ENCODE measurements at regions not wholly inside any gene's neighbourhood (a gene's known extent, or its start where the extent isn't known, plus 50 kb on each side); places are given as distances from the start of the nearest gene placed in this dataset.
A peak's percentile ranks its signal among the peaks of the same experiment; 100 is the strongest.
"Not testable (repeated sequence)": the region's sequence is repeated elsewhere in the genome, so short reads cannot be mapped to it uniquely, and the experiment has no call there.

DNA sequence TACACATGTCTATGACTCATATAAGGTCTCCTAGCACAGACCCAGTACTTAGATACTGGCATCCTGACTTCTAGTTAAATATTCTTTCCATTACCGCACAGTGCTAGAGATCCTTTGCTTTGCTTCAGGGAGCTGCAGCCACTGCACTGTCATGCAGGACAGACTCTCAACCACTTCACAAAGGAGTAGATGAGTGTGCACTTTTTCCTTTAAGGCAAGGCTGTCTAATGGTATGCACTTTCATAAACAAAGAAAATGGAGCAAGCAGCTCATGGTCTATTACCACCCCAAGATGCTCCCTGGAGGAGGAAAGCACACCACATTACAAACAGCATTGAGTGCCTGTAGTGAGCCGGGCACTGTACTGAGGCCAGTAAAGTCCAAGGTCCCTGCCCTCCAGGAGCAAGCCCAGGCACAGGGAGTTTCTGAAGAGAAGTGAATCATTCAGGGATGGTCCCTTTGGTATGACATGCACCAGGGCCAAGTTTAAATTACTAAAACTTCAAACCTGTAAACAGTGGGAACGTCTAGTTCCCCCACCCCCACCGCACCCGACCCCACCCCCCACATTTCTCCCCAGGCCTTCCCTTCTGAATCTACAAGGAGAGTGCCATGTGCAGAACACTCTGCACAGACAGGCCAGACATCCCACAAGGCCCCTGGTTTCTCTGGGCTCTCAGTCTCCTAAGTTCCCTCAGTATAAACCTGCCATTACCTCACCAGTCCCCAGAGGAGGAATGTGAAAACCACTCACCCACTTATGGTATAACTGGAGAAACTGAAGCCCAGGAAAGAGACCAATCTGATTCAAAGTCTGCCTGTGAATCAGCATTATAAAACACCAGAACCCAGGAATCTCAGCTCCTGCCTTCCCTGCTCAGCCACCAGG is 107.8 kb upstream of the BCL6 start:
- peak; percentile 20 for DNase-seq (ENCODE audit: low spot score)

DNA sequence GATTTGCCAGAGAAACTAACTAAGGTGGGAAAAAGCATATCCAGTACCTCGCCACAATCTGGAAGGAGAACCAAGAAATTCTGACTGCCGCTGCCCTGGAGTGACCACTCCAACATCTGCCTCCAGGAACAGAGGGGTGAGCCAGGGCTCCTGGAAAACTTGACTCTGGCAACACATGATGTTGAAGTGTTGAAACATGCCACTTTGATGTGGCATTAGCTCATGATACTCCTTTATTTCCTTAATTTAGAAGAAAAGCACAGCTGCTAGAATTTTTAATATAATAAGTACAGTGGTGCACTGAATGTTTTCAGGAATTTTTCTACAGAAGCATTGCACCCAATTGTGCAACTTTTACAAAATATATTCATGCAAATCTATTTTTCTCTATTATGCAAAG is 109.9 kb upstream of the BCL6 start:
- no peak for DNase-seq (ENCODE audit: low spot score)

DNA sequence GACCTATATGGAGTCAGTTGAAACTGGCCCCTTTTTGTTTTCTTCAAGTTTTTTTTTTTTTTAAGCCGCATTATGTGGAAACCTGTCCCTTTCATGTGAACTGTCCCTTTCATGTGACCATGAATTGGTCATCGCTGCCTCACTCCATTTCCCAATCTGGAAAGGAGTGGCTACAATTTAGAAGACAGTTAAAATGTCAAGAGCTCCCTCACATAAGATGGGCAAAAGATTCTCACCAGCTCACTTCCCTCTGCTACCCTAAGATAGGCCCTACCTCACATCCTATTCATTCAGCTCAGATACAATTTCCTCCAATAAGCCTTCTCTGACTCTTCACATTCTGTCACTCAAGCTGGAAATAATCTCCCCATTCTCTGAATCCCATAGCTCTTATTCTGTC is 111.3 kb upstream of the BCL6 start:
- no peak for DNase-seq (ENCODE audit: low spot score)

DNA sequence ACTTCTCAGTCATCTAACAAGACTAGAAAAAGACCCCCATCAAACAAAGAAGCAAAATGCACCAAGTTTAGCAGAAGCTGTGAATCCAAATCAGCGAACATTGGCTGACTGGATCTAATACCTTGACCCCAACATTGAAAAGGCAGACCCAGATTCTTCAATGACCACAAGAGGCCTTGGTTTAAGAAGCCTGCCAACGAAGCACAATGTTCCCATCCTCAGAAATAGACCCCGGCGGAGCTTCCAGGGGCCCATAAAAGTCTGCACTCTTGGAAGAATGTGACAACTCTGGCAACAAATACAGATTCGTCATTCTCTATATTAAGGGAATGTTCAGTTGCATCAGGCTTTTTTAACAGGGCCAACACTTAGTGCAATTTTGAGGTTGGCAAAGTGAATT is 112.8 kb upstream of the BCL6 start:
- no peak for DNase-seq (ENCODE audit: low spot score)

DNA sequence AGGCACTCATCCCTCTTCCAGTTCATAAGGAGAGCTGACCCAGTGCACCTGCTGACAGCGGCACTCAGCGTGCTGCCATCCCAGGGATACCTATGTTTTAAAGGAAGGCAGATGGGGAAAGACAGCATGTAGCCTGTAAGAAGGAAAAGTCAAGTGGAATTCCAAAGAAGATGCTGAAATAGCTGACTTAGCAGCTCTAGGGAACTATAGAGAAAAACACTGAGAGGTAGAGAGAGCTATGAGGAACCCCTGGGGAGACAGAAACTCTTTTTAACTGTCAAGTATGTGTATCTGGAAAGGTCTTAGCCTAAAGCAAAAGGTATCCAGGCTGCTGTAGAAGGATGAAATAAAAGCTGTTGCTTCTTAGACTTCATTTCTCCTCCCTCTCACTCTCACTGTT is 113.4 kb upstream of the BCL6 start:
- DNase-seq (ENCODE audit: low spot score), result no peak

DNA sequence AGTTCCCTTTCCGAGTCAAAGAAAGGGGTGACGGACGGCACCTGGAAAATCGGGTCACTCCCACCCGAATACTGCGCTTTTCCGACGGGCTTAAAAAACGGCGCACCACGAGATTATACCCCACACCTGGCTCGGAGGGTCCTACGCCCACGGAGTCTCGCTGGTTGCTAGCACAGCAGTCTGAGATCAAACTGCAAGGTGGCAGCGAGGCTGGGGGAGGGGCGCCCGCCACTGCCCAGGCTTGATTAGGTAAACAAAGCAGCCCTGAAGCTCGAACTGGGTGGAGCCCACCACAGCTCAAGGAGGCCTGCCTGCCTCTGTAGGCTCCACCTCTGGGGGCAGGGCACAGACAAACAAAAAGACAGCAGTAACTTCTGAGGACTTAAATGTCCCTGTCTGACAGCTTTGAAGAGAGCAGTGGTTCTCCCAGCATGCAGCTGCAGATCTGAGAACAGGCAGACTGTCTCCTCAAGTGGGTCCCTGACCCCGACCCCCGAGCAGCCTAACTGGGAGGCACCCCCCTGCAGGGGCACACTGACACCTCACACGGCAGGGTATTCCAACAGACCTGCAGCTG is 117.5 kb upstream of the BCL6 start:
- not testable (repeated sequence) for DNase-seq (ENCODE audit: low spot score)

DNA sequence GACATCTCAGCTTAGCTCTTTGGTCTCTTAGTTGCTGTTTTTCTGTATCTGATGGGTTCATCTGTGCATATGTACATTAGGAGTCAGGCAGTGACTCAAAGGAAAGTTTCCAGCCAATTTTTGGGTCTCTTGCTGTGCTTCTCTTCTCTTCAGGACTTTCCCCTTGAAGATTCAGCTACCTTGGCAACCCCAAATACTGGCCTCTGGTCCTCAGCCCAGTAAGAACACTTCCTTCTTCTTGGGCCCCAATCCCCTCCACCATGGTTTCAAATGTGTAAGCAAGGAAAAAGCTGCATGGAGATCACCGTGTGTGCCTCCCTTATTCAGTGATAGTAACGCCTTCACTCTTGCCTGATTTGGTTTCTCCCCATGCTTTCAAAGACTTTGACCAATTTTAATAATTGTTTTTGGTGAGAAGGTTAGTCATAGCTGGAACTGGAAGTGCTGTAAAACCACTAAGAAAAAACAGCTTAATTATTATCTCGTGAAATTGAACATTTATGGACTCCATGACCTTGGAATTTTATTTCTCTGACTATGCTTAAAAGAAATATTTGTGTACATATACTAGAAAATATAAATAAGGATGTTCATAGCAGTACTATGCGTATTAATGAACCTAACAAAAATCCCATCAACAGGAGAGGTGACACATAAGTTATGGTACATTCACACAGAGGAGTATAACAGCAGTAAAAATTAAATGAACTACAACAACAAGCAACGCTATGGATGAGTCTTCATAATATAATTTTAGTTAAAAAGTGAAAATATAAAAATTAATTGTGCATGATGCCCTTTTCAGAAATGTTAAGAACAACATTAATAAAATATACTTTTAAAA is 125.3 kb upstream of the BCL6 start:
- DNase-seq (ENCODE audit: low spot score), result no peak

DNA sequence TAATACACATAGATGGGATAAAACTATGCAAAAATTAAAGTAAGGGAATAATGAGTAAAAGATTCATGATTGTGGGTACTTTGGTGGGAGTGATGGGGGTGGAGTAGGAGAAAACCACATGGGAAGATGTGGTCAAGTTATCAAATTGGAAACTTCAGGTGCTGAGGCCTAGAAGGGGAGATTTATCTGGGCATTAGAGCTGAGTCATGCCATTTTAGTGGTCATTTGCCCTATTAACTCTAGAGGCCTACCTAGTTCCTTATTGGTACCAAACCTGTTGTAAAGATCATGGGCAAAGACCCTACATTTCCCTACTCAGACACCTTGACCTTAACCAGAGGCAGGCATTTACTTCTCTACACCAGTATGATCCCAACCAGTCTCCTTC is 125.9 kb upstream of the BCL6 start:
- DNase-seq (ENCODE audit: low spot score), result no peak

DNA sequence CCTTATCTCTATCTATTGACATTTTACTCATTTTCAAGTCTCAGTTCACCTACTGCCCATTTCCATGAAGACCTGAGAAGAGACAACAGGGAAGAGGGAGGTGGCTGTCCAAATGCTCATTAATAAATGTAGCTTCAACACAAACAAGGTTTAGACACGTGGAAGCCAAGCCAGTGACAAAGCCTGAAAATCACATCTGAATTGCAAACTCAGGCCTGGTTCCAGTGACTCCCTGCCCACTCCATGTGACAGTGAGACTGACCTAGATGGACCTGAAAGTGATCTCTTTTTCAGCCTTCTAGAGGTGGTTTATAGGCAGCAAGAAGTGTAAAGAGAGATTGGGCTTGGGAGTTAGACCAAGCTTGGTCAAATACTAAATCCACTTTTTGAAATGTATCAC is 126.6 kb upstream of the BCL6 start:
- no peak for DNase-seq (ENCODE audit: low spot score)

DNA sequence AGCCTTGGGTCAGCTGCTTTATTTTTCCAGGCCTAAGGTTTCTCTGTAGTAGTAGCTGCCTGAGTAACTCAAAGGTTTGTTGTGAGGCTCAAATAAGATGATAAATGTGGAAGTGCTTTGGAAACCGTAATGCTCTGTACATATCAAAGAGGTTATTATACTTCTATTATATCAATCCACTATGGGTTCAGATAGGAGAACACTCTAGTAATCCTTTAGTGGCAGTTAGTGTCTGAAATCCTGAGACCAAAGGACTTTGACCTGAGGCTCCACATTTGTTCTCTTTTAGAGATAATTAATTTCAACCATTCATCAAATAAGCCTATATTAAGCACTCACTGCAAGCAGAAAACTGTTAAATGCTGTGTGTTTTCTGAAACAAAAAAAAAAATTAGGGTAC is 128.6 kb upstream of the BCL6 start:
- DNase-seq (ENCODE audit: low spot score), result no peak

DNA sequence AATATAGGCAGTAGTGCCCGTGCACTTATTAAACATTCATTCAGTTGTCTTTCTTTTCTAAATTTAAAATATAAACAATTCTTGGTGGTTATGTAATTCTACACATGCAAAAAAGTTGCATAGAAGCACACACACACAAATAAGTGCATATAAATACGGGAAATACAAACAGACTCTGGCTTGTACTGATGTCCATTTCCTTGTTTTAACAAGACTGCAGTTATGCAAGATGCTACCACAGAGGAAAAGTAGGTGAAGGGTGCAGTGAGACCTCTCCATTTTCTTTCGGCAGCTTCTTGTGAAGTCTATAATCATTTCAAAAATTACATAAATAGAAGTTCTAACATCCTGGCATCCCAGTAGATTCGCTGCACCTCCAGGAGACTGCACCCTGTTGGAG is 130.6 kb upstream of the BCL6 start:
- no peak for DNase-seq (ENCODE audit: low spot score)

DNA sequence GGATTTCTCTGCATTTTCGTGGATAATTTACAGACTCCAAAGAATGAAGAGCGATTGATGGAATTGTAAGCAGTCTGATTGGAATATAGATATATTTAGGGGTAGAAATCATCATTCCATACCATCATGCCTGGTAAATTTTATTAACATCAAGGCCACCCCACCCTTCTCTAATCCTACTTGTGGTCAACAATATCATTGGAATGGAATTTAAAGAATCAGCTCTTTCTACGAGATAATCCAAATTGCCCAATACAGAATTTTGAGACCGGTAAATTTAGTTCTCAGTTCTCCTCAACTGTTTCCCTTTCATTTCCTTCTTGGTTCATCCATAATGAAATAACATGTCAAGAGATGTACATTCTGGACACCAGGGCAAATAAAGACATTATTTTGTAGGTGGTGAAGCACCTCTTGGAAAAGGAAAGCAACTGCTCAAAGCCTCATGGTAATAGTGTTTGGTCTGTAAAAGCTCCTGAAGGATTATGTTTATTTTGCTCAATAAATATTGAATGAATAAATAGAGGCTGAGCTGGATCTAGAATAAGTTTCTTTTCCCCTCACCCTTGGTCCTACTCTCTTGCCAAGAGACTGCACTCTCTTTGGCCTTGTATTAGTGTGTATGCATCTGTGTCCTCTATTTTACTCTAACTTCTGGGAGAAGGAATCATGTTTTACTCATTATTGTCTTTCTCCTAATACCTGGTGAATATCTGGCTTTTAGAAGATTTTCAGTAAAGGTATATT is 133.7 kb upstream of the BCL6 start:
- DNase-seq (ENCODE audit: low spot score), result peak; percentile 61

DNA sequence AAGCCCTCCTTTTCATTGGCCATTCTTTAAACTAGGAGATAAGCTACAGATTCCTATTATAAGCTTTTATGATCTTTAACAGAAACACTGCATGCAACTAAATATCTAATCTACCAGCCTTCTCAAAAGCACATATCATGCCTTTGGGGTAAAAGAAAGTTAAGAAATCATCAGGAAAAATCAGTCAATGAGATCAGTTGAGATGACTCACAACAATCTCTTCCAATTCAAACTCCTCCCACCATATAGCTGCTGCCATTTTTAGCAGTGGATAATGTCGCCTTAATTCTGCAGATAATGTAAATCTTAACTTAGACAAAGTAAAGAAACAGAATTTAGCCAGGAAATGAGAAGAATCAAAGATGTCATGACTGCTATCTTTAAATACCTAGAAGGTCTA is 135.2 kb upstream of the BCL6 start:
- DNase-seq (ENCODE audit: low spot score), result peak; percentile 23

DNA sequence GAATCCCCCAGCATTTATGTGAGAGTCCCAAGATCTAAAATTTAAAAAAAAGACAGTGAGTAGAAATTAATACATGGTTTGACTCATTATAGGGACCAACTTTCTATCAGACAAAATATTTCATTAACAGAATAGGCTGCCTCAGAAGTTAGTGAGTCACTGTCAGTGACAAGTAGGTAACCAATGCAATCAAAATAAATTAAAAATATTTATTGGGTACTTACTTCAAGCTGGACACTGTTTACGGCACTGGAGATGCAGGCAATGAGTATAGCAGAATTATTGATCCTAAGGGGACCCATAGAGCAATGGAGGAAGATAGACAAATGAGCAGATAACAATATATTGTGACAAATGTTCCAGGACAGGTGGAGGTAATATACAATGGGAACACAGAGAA is 135.6 kb upstream of the BCL6 start:
- DNase-seq (ENCODE audit: low spot score), result no peak

DNA sequence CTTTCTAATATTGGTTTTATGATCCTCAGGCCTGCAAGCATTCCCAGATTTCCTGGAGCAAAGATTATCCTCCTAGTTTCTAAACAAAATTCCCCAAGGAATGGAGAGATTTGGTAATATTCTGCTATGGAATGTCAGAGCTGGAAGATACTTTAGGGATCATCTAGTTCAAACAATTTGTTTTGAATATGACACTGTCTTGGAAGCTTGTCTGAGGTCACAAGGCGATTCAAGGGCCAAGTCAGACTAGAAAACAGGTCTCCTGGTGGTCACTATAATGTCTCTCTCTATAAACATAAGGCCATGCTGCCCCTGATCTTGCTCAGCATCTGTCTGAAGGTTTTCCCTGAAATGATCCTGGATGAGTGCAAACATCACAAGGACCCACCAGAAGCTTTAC is 143.4 kb upstream of the BCL6 start:
- DNase-seq (ENCODE audit: low spot score), result no peak

DNA sequence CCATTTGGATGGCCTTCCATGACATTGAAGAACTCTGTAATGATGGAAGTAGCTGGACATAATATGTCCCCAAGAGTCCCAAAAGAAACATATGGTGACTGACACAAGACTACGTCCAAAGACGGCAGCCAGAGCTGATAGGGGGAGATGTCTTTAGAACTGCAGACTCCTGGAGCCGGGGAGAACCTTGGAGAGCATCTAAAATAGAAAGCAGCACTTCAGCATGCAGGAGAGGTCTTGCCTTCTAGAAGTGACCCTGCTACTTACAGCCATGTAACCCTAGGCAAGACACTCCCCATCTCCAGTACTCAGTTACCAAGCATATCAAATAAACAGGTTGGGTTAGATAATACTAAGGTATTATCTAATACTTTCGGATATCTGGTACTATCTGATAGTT is 143.8 kb upstream of the BCL6 start:
- DNase-seq (ENCODE audit: low spot score), result no peak

DNA sequence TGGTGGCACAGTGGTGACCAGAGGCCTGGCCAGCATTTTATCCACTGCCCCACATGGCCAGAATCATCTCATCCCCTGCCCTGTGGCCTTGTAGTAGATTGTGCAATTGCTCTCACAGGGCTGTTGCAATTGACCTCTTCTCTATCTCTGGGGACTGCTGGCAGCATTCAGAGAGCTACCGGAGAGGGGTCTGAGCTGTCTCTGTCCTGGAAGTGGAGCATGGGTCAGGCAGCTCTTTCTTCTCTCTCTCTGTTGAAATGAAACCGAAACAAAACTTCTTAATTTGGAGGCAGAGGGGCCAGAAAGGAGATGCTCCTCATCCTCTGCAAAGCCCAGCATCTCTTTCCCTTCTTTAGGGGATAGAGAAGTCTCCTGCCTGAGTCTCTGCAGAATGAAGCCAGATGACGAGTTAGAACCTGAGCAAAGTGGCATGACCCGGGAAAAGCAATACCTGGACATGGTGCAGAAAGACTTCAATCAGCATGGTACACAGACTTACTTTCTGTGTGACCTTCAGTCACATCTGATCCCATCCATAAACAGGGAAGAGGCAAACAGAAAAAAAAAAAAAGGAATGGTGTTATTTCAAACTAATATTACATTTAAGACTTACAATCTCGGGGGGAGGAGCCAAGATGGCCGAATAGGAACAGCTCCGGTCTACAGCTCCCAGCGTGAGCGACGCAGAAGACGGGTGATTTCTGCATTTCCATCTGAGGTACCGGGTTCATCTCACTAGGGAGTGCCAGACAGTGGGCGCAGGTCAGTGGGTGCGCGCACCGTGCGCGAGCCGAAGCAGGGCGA is 144.5 kb upstream of the BCL6 start:
- no peak for DNase-seq (ENCODE audit: low spot score)

DNA sequence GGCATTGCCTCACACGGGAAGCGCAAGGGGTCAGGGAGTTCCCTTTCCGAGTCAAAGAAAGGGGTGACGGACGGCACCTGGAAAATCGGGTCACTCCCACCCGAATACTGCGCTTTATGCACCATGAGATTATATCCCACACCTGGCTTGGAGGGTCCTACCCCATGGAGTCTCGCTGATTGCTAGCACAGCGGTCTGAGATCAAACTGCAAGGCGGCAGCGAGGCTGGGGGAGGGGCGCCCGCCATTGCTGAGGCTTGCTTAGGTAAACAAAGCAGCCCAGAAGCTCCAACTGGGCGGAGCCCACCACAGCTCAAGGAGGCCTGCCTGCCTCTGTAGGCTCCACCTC is 145.1 kb upstream of the BCL6 start:
- DNase-seq (ENCODE audit: low spot score), result not testable (repeated sequence)

DNA sequence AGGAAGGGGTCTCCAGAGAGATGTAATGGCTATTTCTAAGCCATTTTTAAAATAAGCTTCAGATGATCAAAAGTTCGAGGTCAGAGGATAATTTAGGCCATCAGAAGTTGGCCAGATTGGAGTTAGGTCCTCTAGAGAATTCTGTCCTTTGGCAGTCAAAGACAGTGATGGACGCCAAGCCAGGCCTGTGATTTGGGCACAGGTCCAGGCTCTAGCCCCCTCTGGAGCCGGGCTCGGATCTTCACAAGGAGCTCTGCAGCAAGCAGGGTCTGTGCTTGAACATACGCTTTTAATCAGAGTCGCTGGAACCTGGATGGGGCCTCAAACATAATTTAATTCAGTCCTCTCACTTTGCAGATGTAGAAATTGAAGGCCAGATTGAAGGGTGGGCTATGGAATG is 151.4 kb upstream of the BCL6 start:
- no peak for DNase-seq (ENCODE audit: low spot score)

DNA sequence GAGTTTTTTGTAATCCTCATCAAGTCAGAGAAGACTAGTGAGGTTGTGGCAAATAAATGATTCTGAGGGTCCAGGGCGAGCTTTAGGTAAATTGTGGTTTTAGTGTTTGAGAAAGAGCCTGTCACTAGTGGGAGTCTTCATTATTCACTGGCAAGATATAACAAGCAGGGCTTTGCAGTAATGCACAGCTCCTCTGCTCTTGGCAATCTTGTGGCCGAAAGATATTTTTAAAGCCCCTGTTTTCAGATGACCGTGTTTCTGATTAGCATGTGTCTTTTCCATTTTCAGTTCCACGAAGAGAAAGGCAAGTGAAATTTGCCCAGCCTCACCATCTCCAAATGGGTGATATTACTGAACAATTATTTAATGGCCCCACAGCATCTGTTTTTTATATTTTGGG is 154.0 kb upstream of the BCL6 start:
- no peak for DNase-seq (ENCODE audit: low spot score)

DNA sequence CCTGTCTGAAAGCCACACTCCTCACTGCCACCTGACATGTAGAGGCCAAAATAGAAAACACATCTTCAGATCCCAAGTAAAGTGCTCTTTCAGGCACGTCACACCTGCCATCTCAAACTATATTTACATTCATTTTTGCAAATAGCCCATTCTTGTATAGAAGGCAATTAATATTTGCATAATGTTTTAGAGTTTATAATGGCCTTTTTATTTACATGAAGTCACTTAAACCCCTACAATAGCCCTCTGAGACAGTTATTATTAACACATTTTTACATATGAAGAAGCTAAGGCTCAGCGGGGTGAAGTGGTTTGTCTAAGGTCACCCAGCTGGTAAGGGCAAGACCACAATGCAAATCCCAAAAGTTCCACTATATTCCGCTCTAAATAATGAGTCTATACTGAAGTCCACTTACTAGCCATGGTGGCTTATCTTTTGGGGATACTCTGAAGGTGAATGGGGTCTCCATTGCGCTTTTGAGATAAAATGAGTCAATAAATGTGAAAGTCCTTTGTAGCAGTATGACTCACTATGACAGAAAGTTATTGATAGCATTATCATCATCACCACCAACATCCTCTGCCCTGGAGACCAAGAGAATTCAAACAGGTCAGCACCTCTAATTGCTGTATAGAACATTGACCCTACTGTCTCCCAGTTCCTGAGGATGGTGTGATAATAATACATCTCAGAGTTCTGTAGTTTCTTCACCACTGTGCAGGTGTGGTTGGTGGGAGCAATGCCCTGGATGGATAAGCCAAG is 155.9 kb upstream of the BCL6 start:
- no peak for DNase-seq (ENCODE audit: low spot score)
